ENCODE measurements at regions not wholly inside any gene's neighbourhood (a gene's known extent, or its start where the extent isn't known, plus 50 kb on each side); places are given as distances from the start of the nearest gene placed in this dataset.
"Not testable (repeated sequence)": the region's sequence is repeated elsewhere in the genome, so short reads cannot be mapped to it uniquely, and the experiment has no call there.

- DNase-seq (ENCODE audit: low read depth in 2 of 2), result no peak
- no peak for TF ChIP-seq CTCF (IDR thresholded peaks at IDR 0.05; ENCODE audit: low read depth, low read length)
- H3K4me3 ChIP-seq (replicated peaks in 1 of 2; ENCODE audit: low read depth in 2 of 2, low read length in 2 of 2), result no peak overlapping the region
Measured at GRCh38 chr4:42284030-42284429, 113.3 kb upstream of the SHISA3 start.

GRCh38 chr4:42288876-42289275 is 108.4 kb upstream of the SHISA3 start:
- H3K4me3 ChIP-seq (replicated peaks in 1 of 2; ENCODE audit: low read depth in 2 of 2, low read length in 2 of 2); DNase-seq (ENCODE audit: low read depth in 2 of 2): not testable (repeated sequence)

- DNase-seq (ENCODE audit: low read depth in 2 of 2); H3K4me3 ChIP-seq (replicated peaks in 1 of 2; ENCODE audit: low read depth in 2 of 2, low read length in 2 of 2): not testable (repeated sequence)
Measured at GRCh38 chr4:42292192-42292591, 105.1 kb upstream of the SHISA3 start.

- no peak for DNase-seq (ENCODE audit: low read depth in 2 of 2)
- TF ChIP-seq CTCF (IDR thresholded peaks at IDR 0.05; ENCODE audit: low read depth, low read length), result no peak
- no peak overlapping the region for H3K4me3 ChIP-seq (replicated peaks in 1 of 2; ENCODE audit: low read depth in 2 of 2, low read length in 2 of 2)
Measured at GRCh38 chr4:42293967-42294813, 103.1 kb upstream of the SHISA3 start.

- no peak overlapping the region for H3K4me3 ChIP-seq (replicated peaks in 1 of 2; ENCODE audit: low read depth in 2 of 2, low read length in 2 of 2)
- DNase-seq (ENCODE audit: low read depth in 2 of 2), result peak; percentile 14 to 41
- TF ChIP-seq CTCF (IDR thresholded peaks at IDR 0.05; ENCODE audit: low read depth, low read length), result peak; percentile 6
Measured at GRCh38 chr4:42296196-42296595, 101.1 kb upstream of the SHISA3 start.

- peak; percentile 31 to 41 for DNase-seq (ENCODE audit: low read depth in 2 of 2)
- H3K4me3 ChIP-seq (replicated peaks in 1 of 2; ENCODE audit: low read depth in 2 of 2, low read length in 2 of 2), result no peak overlapping the region
Measured at GRCh38 chr4:42302348-42302747, 94.9 kb upstream of the SHISA3 start.

GRCh38 chr4:42306221-42307109 is 90.8 kb upstream of the SHISA3 start:
- TF ChIP-seq CTCF (IDR thresholded peaks at IDR 0.05; ENCODE audit: low read depth, low read length), result no peak
- H3K4me3 ChIP-seq (replicated peaks in 1 of 2; ENCODE audit: low read depth in 2 of 2, low read length in 2 of 2), result no peak overlapping the region
- DNase-seq (ENCODE audit: low read depth in 2 of 2), result peak; percentile 47

More at GRCh38 chr4:42302348-42302747, 94.9 kb upstream of the SHISA3 start:
- peak; percentile 28 for TF ChIP-seq CTCF (IDR thresholded peaks at IDR 0.05; ENCODE audit: low read depth, low read length)

Measured in cardiac fibroblast (primary cell).